ENCODE measurements at regions not wholly inside any gene's neighbourhood (a gene's known extent, or its start where the extent isn't known, plus 50 kb on each side); places are given as distances from the start of the nearest gene placed in this dataset.

GRCh38 chr13:102462570-102462969 lies 60.7 kb upstream of the FGF14 start:
- DNase-seq (no peak), ATAC-seq (ENCODE audit: low FRiP score in 2 of 2) (no peak)
- no peaks in the 10 kb centered on the region for H3K27me3 ChIP-seq
- WGBS, 2 donors = 78 to 91% methylated on average over 3 of the region's 3 CpGs
- H3K36me3 ChIP-seq = no peaks in the 10 kb centered on the region
- no peaks in the 10 kb centered on the region for H3K4me1 ChIP-seq
- no peak overlapping the region for H3K27ac ChIP-seq
- H3K4me3 ChIP-seq = no peak overlapping the region
- TF ChIP-seq POLR2AphosphoS5 (IDR thresholded peaks at IDR 0.05) = no peak
- TF ChIP-seq, protein P1, sequence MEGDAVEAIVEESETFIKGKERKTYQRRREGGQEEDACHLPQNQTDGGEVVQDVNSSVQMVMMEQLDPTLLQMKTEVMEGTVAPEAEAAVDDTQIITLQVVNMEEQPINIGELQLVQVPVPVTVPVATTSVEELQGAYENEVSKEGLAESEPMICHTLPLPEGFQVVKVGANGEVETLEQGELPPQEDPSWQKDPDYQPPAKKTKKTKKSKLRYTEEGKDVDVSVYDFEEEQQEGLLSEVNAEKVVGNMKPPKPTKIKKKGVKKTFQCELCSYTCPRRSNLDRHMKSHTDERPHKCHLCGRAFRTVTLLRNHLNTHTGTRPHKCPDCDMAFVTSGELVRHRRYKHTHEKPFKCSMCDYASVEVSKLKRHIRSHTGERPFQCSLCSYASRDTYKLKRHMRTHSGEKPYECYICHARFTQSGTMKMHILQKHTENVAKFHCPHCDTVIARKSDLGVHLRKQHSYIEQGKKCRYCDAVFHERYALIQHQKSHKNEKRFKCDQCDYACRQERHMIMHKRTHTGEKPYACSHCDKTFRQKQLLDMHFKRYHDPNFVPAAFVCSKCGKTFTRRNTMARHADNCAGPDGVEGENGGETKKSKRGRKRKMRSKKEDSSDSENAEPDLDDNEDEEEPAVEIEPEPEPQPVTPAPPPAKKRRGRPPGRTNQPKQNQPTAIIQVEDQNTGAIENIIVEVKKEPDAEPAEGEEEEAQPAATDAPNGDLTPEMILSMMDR (IDR thresholded peaks at IDR 0.05) = no peak
- no peak for TF ChIP-seq EP300 (IDR thresholded peaks at IDR 0.05)
- TF ChIP-seq POLR2A (IDR thresholded peaks at IDR 0.05) = no peak
- H3K9me3 ChIP-seq = no peaks in the 10 kb centered on the region

GRCh38 chr13:102461302-102461701 lies 59.5 kb upstream of the FGF14 start:
- DNase-seq = no peak
- TF ChIP-seq, protein P1 (IDR thresholded peaks at IDR 0.05) = no peak
- TF ChIP-seq EP300 (IDR thresholded peaks at IDR 0.05) (no peak), POLR2A (IDR thresholded peaks at IDR 0.05) (no peak), POLR2AphosphoS5 (IDR thresholded peaks at IDR 0.05) (no peak)
- no peaks in the 10 kb centered on the region for H3K27me3 ChIP-seq
- no peaks in the 10 kb centered on the region for H3K9me3 ChIP-seq
- no peak overlapping the region for H3K4me3 ChIP-seq
- H3K36me3 ChIP-seq = no peaks in the 10 kb centered on the region
- H3K4me1 ChIP-seq = no peaks in the 10 kb centered on the region
- H3K27ac ChIP-seq = no peak overlapping the region
- ATAC-seq (ENCODE audit: low FRiP score in 2 of 2) = no peak
- WGBS, 2 donors = 71 to 93% methylated on average over 1 of the region's 1 CpG

DNA sequence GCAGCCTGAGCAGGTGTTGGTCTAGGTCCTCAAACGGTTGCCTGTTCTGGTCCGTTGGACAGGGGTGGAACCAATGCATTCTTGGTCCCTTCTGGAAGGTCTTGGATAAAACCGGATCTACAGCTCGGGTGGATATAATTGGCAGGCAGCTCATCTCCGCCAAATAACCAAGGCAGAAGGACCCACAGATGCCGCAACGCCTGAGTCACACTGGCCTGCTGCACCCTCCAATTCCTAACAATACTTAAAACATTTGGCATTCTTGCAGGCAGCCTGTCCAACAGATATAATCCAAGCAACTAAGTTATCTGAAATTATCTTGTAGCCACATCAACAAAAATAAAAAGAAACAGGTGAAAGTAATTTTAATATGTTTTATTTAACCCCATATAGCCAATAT lies 59.0 kb upstream of the FGF14 start:
- H3K4me3 ChIP-seq = no peak overlapping the region
- DNase-seq = no peak
- no peak for ATAC-seq (ENCODE audit: low FRiP score in 2 of 2)

GRCh38 chr13:102452836-102453235 lies 51.0 kb upstream of the FGF14 start:
- no peaks in the 10 kb centered on the region for H3K9me3 ChIP-seq
- ATAC-seq (ENCODE audit: low FRiP score in 2 of 2) (no peak), DNase-seq (no peak)
- H3K4me3 ChIP-seq = no peak overlapping the region
- TF ChIP-seq POLR2A (IDR thresholded peaks at IDR 0.05) (no peak), EP300 (IDR thresholded peaks at IDR 0.05) (no peak), POLR2AphosphoS5 (IDR thresholded peaks at IDR 0.05) (no peak)
- TF ChIP-seq, protein P1 (IDR thresholded peaks at IDR 0.05) = no peak
- H3K4me1 ChIP-seq = no peaks in the 10 kb centered on the region
- no peaks in the 10 kb centered on the region for H3K36me3 ChIP-seq
- 81 to 83% methylated on average over 2 of the region's 2 CpGs for WGBS, 2 donors
- H3K27me3 ChIP-seq = no peaks in the 10 kb centered on the region
- H3K27ac ChIP-seq = no peak overlapping the region

More for the DNA sequence above, 59.0 kb upstream of the FGF14 start:
- Histone ChIP-seq H3K9me3 (no peaks in the 10 kb centered on the region), H3K27ac (no peak overlapping the region), H3K4me1 (no peaks in the 10 kb centered on the region), H3K36me3 (no peaks in the 10 kb centered on the region), H3K27me3 (no peaks in the 10 kb centered on the region)
- WGBS, 2 donors = 78 to 85% methylated on average over 7 of the region's 7 CpGs
- no peak for TF ChIP-seq POLR2AphosphoS5 (IDR thresholded peaks at IDR 0.05)
- TF ChIP-seq, protein P1 (IDR thresholded peaks at IDR 0.05) = no peak
- TF ChIP-seq POLR2A (IDR thresholded peaks at IDR 0.05) = no peak

All from upper lobe of left lung (tissue), 6 donors.